ENCODE measurements at regions not wholly inside any gene's neighbourhood (a gene's known extent, or its start where the extent isn't known, plus 50 kb on each side); places are given as distances from the start of the nearest gene placed in this dataset.

DNA sequence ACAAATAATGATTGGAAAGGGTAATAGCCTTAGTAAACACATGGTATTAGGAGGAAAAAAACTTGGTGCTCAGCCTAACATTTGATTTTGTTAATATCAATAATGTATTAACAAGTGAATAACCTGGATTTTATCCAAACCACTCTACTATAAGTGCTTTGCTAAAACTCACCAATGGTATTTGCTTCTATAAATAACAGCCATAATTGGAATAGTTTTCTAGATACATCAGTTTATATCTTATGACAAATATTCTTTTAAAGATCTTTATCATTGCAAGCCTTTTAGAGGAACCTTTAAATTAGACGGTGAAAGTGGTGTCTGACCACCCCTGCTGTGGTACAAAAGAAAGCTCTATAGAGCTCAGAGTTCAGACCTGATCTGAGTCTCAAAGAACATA, 123.9 kb downstream of the SHOX2 start:
- TF ChIP-seq, protein P1, sequence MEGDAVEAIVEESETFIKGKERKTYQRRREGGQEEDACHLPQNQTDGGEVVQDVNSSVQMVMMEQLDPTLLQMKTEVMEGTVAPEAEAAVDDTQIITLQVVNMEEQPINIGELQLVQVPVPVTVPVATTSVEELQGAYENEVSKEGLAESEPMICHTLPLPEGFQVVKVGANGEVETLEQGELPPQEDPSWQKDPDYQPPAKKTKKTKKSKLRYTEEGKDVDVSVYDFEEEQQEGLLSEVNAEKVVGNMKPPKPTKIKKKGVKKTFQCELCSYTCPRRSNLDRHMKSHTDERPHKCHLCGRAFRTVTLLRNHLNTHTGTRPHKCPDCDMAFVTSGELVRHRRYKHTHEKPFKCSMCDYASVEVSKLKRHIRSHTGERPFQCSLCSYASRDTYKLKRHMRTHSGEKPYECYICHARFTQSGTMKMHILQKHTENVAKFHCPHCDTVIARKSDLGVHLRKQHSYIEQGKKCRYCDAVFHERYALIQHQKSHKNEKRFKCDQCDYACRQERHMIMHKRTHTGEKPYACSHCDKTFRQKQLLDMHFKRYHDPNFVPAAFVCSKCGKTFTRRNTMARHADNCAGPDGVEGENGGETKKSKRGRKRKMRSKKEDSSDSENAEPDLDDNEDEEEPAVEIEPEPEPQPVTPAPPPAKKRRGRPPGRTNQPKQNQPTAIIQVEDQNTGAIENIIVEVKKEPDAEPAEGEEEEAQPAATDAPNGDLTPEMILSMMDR (IDR thresholded peaks at IDR 0.05; ENCODE audit: low read depth, low read length, poor library complexity, severe bottlenecking), result no peak
- no peak for TF ChIP-seq EZH2phosphoT487 (IDR thresholded peaks at IDR 0.05; ENCODE audit: borderline replicate concordance, low read length)
